Activated CD8-positive, alpha-beta T cell treated with anti-CD3 and anti-CD28 coated beads for 36 hours (primary cell): ENCODE measurements at regions not wholly inside any gene's neighbourhood (a gene's known extent, or its start where the extent isn't known, plus 50 kb on each side); places are given as distances from the start of the nearest gene placed in this dataset.

Experiments used
- ATAC-seq: fragments of 200-7000 bp; cut with Tn5 transposase; one replicate; pipeline ENCODE4 v1.10.0; 2021; ENCODE audit warnings: mild to moderate bottlenecking, moderate library complexity
- CTCF ChIA-PET: fragments of 350-600 bp; sonication (Branson Sonifier 250); formaldehyde crosslinking; loops from one replicate; lab custom pipeline; 2021; ENCODE audit warnings: antibody characterized with exemption; lab: Charles Lee
- POLR2A ChIA-PET: fragments of 350-600 bp; sonication (Branson Sonifier 250); formaldehyde crosslinking; loops from one replicate; lab custom pipeline; 2021; ENCODE audit warnings: antibody characterized with exemption; lab: Charles Lee
- DNase-seq: peaks from one replicate; pipeline ENCODE4 v3.0.0-alpha.2; 2020
- H3K27ac Mint-ChIP-seq: one replicate; pipeline ENCODE4 v1.8.0; 2021; ENCODE audit warnings: mild to moderate bottlenecking, mixed read lengths
- H3K27me3 Mint-ChIP-seq: one replicate; pipeline ENCODE4 v1.8.0; 2021; ENCODE audit warnings: mixed read lengths
- H3K36me3 Mint-ChIP-seq: one replicate; pipeline ENCODE4 v1.8.0; 2021; ENCODE audit warnings: low read depth, mixed read lengths
- H3K4me1 Mint-ChIP-seq: one replicate; pipeline ENCODE4 v1.8.0; 2021; ENCODE audit warnings: low read depth, mixed read lengths
- H3K4me3 Mint-ChIP-seq: one replicate; pipeline ENCODE4 v1.8.0; 2021; ENCODE audit warnings: mild to moderate bottlenecking, moderate library complexity, mixed read lengths
- H3K9me3 Mint-ChIP-seq: one replicate; pipeline ENCODE4 v1.8.0; 2021; ENCODE audit warnings: mixed read lengths
- intact Hi-C: fragments of 100-400 bp; cut with micrococcal nuclease; formaldehyde crosslinking; loops from one replicate; pipeline ENCODE4 v1.10.0; 2022
- TF ChIP-seq, protein P1 (sequence below): fragments of 200-600 bp; IDR thresholded peaks from one replicate; pipeline ENCODE4 v1.8.0; 2022; ENCODE audit warnings: antibody characterized with exemption, mild to moderate bottlenecking

- TF ChIP-seq, protein P1, sequence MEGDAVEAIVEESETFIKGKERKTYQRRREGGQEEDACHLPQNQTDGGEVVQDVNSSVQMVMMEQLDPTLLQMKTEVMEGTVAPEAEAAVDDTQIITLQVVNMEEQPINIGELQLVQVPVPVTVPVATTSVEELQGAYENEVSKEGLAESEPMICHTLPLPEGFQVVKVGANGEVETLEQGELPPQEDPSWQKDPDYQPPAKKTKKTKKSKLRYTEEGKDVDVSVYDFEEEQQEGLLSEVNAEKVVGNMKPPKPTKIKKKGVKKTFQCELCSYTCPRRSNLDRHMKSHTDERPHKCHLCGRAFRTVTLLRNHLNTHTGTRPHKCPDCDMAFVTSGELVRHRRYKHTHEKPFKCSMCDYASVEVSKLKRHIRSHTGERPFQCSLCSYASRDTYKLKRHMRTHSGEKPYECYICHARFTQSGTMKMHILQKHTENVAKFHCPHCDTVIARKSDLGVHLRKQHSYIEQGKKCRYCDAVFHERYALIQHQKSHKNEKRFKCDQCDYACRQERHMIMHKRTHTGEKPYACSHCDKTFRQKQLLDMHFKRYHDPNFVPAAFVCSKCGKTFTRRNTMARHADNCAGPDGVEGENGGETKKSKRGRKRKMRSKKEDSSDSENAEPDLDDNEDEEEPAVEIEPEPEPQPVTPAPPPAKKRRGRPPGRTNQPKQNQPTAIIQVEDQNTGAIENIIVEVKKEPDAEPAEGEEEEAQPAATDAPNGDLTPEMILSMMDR, result no peak
- DNase-seq (no peak), ATAC-seq (no peak)
- Mint-ChIP-seq H3K4me1 (no peaks in the 10 kb centered on the region), H3K27ac (no peak overlapping the region), H3K9me3 (no peaks in the 10 kb centered on the region), H3K27me3 (no peaks in the 10 kb centered on the region), H3K4me3 (no peak overlapping the region), H3K36me3 (no peaks in the 10 kb centered on the region)
- intact Hi-C loops, result no loop called here
- CTCF ChIA-PET, result interaction anchor here (0.6 to 2.1 kb wide), 3 partner anchors 12 to 53 kb away, joined by 3 to 8 read pairs (median 3); no protein-coding TSS in a partner anchor
- POLR2A ChIA-PET, result no interaction called here
Measured at GRCh38 chr5:170173227-170173626, 59.6 kb upstream of the C5orf58 start.

GRCh38 chr5:170173647-170174046 is 59.1 kb upstream of the C5orf58 start:
- DNase-seq, result no peak
- no peaks in the 10 kb centered on the region for H3K4me1 Mint-ChIP-seq
- H3K27me3 Mint-ChIP-seq, result no peaks in the 10 kb centered on the region
- POLR2A ChIA-PET, result no interaction called here
- H3K4me3 Mint-ChIP-seq, result no peak overlapping the region
- H3K36me3 Mint-ChIP-seq, result no peaks in the 10 kb centered on the region
- CTCF ChIA-PET, result interaction anchor here (0.6 to 2.1 kb wide), 4 partner anchors 9 to 53 kb away, joined by 3 to 8 read pairs (median 3); no protein-coding TSS in a partner anchor
- no peak for ATAC-seq
- TF ChIP-seq, protein P1, result no peak
- H3K9me3 Mint-ChIP-seq, result no peaks in the 10 kb centered on the region
- H3K27ac Mint-ChIP-seq, result no peak overlapping the region
- intact Hi-C loops, result no loop called here

GRCh38 chr5:170176916-170177315 is 55.9 kb upstream of the C5orf58 start:
- H3K27ac Mint-ChIP-seq, result no peak overlapping the region
- H3K4me1 Mint-ChIP-seq, result no peaks in the 10 kb centered on the region
- ATAC-seq (no peak), DNase-seq (no peak)
- no peaks in the 10 kb centered on the region for H3K9me3 Mint-ChIP-seq
- no peaks in the 10 kb centered on the region for H3K36me3 Mint-ChIP-seq
- intact Hi-C loops, result no loop called here
- no peaks in the 10 kb centered on the region for H3K27me3 Mint-ChIP-seq
- H3K4me3 Mint-ChIP-seq, result no peak overlapping the region
- CTCF ChIA-PET, result no interaction called here
- POLR2A ChIA-PET, result no interaction called here
- TF ChIP-seq, protein P1, result no peak

GRCh38 chr5:170178814-170179213 is 54.0 kb upstream of the C5orf58 start:
- no peaks in the 10 kb centered on the region for H3K36me3 Mint-ChIP-seq
- no peaks in the 10 kb centered on the region for H3K4me1 Mint-ChIP-seq
- ATAC-seq (no peak), DNase-seq (no peak)
- no peak overlapping the region for H3K4me3 Mint-ChIP-seq
- TF ChIP-seq, protein P1, result no peak
- ChIA-PET POLR2A (no interaction called here), CTCF (interaction anchor here (0.8 kb wide), 1 partner anchor 79 kb away, joined by 3 read pairs; no protein-coding TSS in a partner anchor)
- H3K9me3 Mint-ChIP-seq, result no peaks in the 10 kb centered on the region
- H3K27me3 Mint-ChIP-seq, result no peaks in the 10 kb centered on the region
- intact Hi-C loops, result no loop called here
- H3K27ac Mint-ChIP-seq, result no peak overlapping the region

GRCh38 chr5:170179626-170180025 is 53.2 kb upstream of the C5orf58 start:
- ChIA-PET CTCF (no interaction called here), POLR2A (no interaction called here)
- Mint-ChIP-seq H3K27ac (no peak overlapping the region), H3K4me3 (no peak overlapping the region), H3K36me3 (no peaks in the 10 kb centered on the region), H3K4me1 (no peaks in the 10 kb centered on the region), H3K27me3 (no peaks in the 10 kb centered on the region), H3K9me3 (no peaks in the 10 kb centered on the region)
- intact Hi-C loops, result loop anchor here (5.0 kb wide), 1 partner anchor 77 kb away; no protein-coding TSS in a partner anchor
- DNase-seq (no peak), ATAC-seq (no peak)
- TF ChIP-seq, protein P1, result no peak
